ENCODE measurements at regions not wholly inside any gene's neighbourhood (a gene's known extent, or its start where the extent isn't known, plus 50 kb on each side); places are given as distances from the start of the nearest gene placed in this dataset.

DNA sequence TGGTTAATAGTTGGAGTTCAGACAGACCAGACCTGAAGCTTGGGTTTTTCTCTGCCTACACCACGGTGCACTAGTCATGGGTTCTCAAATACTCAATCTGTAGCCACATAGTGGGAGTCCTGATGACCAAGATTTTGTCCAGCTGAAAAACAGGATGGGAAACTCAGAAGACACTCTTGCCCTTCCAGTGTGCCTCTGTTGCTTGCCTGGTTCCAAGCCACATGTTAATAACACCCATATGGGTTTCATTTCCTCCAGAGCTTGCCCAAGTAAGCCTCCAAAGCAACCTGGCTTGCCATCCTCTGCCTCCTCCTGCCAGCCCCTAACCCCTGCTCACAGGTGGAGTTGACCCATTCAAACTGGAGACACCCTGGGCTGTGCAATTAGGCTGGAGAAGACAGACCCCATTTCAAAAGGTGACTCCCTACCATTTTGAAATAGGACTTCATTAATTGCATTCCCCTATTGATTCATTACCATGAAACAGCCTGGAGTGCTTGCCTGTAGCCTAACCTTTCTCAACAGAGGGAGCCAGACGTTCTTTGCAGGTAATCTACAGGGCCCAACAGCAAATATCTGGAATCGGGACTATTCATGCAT lies 108.0 kb upstream of the HABP2 start:
- DNase-seq = no peak

DNA sequence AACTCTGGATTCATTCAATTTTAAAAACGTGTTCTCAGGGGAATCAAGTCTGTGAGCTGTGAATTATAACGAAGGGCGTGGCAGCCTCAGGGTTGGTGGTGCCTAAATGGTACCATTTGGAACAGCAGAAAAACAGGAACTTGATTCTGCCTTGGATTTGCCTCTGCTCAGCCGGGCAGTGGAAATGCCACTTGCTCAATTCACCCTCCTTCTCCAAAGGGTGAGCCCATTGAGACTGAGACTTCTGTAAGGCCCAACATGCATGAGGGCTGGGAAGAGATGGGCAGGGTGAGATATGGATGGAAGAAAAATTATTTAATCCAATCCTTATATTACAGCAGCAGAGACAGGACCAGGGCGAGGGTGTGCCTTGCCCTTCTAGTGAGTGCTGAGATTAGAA lies 107.1 kb upstream of the HABP2 start:
- no peak for DNase-seq

DNA sequence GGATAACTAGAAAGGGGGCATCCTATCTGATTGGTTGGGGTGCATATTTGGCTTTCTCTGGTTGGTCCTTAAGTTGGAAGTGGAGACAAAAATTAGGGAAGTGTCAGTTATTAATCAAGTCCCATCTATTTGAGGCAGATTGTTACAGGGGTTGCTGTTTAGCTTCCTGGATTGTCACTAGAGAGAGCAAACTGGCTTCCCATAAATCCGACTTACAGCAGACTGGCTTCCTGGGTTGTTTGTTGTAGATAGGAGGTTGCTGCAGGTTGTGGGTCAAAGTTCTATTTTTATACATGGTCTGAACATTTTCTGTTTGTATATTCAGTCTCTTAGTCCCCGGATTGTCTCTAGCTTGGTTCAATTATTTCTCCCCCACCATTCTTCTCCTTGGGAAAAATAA lies 106.1 kb upstream of the HABP2 start:
- DNase-seq = no peak

DNA sequence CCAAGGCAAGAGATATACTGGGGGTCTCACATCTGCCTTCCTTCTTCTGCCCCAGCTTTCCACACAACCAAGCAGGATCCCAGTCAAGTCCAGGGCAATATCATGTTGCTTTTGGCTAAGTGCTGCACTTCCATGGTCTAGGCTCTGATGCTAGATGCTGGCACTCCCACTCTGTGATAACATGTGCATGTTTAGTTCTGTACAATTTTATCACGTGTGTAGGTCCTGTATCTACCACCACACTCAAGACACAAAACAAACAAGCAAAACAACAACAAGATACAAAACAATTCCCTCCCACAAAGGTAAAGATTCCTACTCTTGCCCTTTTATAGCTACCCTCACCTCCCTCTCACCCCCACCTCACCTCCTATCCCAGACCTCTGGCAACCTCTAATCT lies 105.6 kb upstream of the HABP2 start:
- DNase-seq = no peak

DNA sequence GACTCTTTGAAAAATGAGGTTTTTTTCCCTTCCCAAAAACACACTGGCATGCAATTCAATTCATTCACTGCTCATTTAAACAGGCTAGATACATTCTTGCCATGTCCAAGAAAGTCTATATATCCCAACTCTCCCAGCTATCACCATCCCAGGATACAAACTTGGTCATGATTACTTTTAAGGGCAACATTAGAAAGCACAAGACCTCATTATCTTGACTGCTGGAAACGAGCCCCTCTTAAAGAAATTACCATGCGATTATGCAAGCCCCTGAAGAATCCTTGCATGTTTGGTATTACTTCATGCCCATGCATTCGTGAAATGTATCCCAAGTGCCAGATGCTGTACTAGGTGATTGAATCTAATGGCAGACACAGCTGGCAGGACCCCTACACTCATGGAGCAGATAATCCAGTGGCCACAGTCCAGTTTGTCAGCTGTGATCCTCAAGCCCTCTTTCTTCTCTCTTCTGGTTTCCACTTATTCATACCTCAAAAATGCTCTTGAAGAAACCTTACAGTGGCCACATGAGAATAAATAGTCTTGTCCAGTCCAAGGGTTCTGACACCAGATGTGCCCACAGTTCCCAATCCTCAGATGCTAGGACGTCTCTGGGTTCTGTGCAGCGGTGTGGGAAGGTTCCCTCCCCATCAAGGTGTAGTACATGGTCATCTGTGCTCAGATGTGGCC lies 103.7 kb upstream of the HABP2 start:
- DNase-seq = no peak

DNA sequence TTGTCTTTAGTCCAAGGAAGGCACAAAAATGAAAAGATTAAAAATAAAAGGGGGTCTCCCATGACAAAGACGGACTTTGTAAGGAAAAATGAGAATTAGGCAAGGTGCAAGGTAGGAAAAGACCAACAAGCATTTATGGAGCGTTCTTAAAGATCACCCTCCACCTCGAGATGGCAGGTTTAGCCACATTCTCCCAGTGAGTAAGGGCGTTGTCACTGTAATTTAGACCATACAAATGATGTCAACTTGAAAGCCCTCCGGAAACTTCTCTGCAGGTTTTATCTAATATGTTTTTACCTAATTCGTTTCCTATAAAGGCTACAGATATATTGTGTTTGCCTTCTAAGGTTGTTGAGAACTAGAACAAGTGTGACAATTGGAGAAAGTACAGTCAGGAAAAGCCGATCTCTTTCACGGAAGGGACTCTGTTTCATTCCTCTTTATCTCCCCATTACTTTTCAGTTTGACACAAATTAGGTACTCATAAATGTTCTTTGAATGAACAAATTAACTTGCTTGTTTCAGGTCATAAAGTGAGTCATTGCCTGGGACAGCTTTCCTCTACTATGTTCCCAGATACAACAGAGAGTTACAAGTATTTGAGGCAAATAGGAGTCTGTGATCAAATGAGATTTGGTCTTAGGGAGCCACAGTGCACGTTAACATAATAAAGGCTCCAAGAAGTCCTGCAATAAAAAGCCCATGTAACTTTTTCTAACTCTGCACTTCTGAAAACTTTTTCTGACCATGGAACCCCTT lies 102.6 kb upstream of the HABP2 start:
- DNase-seq = no peak

DNA sequence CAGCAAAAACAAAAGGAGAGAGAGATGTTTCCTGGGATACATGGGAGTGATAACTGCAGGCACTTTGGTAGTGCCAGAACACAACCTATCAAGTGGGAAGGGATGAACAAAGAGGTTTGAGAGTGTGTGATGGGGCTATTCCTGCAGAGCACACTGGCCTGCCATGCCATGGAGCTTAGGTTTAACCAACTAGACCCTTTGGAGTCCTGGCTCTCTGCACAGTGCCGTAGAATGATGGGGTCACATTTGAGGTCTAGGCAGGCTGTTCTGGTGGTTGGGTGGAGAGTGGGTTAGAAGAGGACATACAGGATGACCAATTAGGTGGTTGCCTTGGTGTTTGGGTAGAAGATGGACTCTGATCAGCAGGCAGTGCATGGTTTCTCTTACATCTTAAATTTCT lies 101.9 kb upstream of the HABP2 start:
- no peak for DNase-seq

DNA sequence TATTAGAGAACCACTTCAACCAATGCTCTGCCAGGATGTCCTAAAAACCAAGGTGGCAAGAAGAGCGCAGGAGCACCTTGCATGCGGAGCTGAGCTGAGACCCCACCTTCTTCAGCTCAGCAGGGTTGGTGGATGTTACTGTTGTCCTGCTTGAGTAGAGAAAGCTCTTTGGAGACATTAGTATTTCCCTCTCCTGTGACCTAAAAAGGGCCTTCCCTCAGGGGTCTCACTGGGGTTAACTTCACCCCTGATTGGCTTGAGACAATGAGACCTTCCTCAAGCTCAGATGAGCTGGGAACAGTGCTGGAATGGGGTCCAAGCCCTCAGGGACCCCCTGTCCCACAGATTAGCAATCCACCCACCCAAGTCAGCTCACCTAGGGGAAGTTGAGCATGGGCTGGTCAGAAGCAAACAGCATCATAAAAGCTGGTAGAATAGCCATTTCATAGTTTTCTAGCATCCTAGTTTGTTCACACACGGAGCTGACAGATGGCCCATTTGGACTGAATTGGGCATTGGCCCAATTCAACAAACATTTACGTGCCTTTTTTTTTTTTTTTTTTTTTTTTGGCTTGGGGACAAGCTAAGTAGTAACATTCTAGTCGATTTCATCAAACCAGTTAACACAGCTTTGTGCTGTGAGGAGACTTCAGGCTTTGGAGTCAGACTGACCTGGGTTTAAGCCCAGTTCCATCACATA lies 100.6 kb upstream of the HABP2 start:
- DNase-seq = no peak

DNA sequence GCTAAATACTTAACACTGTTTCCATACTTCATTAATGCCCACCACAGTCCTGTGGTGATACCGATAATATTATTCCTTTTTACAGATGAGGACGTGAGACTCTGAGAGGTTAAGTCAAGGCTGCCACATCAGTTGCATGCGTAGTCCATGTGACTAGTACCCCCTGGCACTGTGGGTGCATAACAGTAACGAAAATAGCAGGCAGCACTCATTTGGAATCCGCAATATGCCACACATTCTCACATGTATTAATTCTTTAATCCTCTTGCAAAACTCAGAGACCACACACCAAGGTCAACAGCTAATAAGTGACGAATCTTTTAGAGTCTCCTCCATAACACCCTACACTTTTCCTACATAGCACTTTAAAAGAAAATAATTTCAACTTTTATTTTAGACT lies 99.5 kb upstream of the HABP2 start:
- no peak for DNase-seq

DNA sequence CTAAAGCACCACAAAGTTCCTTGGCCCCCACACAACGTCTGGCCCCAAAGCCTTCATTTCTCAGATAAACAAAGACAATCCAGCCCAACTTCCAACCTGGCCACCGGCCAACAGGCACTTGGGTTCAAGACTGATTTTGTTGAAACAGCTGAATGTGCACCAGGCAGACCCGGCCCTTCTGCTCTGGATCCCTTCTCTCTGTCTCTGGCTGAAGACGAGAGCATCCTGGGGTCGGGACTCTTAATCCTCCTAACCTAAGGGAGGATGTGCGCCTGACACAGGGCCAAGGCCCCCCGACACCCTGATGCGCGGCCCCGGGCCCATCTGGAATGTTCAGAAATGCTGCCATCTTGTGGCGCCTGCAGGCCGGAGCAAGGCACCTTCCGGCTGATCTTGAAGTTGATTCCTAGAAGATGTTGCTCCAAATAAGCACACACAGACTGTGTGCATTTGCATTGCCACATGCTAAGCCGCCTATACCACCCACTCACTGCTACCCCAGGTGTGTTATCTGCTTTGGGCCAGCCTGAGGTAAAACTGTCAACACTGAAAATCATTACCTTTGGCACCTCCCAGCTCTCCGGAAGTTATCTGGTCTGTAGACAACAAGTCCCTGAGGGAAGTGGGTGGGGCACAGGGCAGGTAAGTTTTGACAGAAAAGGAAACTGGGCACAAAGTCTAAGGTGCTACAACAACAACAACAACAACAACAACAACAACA lies 98.4 kb upstream of the HABP2 start:
- DNase-seq = no peak

DNA sequence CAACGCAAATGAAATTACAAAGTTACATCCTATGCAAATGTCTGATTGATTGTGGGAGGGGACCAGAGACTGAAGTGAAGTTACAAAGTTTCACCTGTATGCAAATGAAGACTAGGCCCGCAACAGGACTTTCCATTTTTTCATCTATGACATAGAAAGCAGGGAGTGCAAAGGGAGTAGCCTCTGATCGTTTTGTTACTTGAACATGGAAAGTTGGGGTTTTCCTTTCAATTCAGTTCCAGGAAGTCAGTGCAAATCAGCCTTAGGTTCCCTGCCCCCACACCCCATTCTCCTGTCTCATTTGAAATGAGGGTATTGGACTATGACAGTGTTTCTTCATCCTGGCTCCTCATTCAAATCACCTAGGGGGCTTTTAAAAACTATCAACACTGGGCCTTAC lies 96.9 kb upstream of the HABP2 start:
- no peak for DNase-seq

DNA sequence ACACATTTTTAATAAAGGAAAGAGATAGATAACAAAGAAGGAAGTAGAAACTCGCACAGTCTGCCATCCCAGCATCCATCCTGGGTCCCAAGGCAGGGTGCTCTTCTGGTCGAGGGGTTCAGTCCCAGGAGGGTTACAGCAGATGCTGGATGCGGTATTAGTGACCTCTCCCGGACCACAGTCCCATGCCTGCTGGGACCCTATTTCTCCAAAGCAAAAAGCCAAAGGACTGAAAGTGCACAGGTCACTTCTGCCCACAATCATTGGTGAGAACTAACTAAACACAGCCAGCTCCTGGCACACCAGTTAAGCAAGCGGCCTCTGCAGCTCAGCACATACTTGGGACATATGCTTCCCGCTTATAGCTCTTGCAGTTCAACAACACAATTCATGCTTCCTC lies 96.1 kb upstream of the HABP2 start:
- DNase-seq = no peak

DNA sequence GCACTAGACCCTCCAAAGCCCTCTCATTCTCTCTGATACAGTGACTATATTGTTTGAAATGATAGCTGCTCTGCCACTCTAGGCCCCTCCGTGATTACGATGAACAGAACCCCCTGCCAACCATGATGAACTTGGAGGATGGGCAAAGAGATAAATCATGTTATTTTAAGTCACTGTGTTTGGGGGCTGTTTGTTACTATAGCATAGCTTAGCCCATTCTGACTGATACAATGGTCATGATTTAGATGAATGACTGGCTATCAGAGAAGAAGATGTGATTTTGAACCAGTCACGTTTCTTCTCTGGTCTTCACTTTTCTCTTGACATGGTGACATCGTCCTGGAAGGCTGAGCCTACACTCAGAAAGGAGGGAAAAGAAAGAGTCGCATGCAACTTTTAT lies 95.4 kb upstream of the HABP2 start:
- DNase-seq = no peak

DNA sequence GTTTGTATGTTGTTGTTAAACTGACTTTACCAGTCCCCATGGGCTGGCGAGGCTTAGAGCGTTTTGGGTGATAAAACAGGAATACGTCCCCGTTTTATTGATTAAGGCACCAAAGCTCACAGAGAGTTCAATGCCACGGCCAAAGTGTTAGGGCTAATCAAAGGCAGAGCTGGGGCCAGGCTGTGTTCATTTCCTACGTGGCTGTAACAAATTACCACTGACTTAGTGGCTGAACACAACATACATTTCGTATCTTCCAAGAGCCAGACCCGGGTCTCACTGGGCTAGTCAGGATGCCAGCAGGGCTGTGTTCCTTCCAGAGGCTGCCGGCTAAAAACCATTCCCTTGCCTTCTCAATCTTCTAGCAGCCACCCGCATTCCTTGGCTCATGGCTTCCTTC lies 94.4 kb upstream of the HABP2 start:
- no peak for DNase-seq

DNA sequence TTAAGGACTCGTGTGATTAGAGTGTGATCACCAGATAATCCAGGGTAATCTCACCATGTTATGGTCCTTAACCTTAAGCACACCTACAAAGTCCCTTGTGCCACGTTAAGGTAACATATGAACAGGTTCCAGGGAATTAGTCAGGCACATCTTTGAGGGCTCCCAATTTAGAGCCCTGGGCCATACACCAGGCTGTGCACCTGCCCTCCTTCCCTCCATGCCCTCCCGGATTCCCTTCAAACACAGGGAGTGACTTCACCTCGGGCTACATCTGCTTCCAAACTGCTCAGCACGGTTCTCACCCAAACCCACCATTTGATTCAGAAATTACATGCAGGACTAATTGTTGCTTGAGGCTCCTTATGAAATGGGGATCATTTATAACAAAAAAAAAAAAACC lies 93.9 kb upstream of the HABP2 start:
- no peak for DNase-seq

DNA sequence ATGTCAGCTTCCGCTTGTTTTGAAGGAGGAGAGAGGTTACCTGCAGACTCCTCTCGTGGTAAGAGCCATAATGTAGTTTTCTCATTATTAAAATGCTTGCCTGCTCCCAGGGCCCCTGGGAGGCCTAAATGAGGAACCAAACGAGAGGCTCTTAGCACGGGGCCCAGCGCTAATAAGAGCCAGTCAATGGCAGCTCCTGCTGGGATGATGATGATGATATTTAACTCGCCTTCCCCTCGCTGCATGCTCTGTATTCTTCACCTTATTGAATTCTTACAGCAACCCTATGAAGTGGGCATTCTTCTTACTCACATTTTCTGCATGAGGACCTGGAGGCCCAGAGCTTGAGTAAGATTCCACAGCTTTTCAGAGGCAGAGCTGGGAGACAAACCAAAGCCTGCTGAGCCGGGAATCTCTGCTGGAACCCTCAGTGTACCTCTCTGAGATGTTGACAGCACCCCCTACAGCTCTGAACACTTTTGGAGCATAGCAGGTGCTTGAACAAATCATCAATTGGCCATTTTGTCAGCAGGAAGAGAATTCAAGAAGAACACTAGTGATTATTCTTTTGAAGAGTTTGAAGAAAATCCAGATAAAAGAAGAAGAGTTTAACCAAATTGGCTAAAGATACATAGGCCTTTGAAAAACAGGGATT lies 93.1 kb upstream of the HABP2 start:
- no peak for DNase-seq

DNA sequence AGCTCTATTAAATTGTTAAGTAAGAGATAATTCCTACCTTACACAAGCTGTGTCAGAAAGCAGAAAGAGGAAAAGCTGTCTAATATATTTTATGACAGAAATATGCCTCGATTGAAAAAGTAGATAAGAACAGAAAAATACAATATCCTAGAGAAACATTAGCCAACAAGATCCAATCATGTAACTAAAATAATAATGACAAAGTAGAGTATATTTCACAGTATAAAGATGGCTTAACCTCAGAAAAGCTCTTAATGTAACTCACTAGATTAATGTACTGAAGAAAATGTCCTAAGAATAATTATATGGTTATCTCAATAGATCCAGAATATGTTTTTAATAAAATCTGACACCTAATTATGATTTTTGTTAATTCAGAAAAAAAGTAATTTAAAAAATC lies 89.8 kb upstream of the HABP2 start:
- DNase-seq = no peak

DNA sequence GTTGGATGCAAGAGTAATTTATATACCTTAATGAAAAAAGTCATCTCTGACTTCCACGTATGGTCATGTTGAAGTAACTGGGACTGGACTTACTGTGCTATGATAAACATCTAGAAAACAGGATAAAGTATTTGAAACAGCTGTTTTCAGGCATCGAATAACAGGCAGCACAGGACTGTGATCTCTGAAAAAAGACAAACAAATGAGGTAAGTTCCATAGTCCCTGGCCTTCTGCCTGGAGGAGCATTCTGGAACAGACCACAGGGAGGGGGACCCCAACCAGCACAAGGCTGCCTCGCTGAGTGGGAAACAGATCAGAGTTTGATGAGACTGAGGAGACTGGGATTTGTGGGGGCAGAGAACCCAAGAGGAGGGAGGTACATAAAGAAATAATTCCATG lies 89.1 kb upstream of the HABP2 start:
- no peak for DNase-seq

DNA sequence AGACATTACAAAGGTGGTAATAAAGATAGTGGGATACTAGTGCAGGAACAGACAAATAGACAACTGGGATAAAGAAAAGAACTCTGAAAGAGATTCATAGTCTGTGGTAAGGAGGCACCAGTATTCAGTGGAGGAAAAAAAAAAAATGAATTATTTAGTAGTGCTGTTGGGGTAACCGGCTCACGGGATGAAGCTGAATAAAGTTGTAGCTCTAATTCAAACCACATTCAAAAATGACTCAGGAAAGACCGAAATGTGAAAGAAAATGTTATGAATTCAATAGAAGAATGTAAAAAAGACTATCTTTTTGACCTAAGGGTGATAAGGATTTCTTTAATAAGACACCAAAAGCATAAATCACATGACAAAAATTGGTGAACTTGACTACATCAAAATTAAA lies 83.1 kb upstream of the HABP2 start:
- no peak for DNase-seq

DNA sequence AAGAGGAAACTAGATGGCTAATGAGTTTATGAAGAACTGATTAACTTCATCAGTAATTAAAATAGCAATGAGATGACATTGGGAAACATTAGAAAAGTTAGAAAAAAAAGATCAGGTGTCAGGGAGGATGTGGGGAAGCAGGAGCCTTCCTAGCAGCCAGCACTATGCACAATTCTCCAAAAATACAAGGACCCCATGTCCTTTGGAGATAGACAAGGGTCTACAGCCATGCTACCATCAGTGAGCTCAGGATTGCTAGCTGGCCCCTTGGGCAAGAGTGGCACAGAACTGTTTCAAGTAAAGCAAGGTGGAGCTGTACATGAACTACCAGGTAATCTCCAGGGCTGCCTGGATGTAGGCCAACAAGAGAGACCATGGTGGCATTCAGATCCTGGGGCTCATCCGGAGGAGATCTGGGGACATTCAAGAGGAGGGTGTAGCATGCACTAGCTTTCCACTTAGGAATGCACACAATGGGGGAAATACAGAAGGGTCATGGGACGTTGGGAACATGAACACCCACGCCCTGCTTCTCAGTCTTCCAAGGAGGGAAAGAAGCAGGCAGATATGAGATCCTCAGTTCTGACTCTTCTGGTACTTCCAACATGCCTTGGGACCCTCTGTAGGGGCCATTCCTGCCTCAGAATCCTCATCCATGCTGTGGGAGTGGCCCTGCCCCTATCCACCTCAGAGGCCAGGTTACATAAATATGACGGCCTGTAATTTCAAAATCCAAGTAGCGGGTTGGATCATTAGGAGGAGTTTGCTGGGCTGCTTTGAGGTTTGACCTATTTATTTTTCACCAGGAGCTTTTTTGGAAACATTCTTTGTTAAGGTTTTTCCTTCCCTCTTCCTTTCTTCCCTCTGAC lies 82.2 kb upstream of the HABP2 start:
- no peak for DNase-seq

DNA sequence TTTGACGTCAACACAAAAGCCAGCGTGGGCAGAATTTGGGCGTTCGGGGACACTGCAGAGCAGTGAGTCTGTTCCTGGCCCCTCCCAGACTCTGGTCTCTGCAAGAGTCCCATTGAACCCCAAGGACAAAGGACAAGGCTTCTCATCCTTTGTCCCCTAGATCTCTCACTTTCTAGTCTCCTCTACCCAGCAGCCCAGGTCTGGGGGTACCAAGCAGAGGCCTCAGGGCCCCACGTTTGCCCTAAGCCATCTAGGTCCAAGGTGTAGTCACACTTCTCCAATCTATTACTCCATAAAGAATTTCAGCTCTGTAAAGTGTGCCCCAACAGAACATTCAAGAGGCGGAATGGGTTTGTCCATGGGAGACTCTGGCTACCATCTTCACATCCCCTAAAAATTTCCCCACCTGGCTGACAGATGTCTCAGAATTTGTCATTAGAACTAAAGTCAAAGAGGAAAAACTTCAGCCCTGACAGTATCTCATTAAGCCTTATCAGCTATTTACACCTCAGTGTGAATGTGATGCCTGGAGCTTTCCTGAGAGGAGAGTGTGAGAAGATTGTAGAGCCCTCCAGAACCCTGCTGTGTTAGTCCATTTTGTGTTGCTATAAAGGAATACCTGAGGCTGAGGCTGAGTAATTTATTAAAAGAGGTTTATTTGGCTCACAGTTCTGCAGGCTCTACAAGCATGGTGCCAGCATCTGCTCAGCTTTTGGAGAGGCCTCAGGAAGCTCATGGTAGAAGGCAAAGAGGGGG lies 81.4 kb upstream of the HABP2 start:
- DNase-seq = no peak

Data from activated effector memory CD4-positive, alpha-beta T cell treated with Interleukin-2 at 50 U/mL for 16 hours (primary cell).